Globus pallidus (tissue), 1 donor: ENCODE measurements at regions not wholly inside any gene's neighbourhood (a gene's known extent, or its start where the extent isn't known, plus 50 kb on each side); places are given as distances from the start of the nearest gene placed in this dataset.

Source experiments
- DNase-seq: peaks from one replicate; pipeline ENCODE4 v3.0.0-alpha.2; 2015; ENCODE audit warnings: low spot score

- DNase-seq: no peak
Observed at GRCh38 chr1:38402230-38402815, 355.7 kb upstream of the POU3F1 start.

DNA sequence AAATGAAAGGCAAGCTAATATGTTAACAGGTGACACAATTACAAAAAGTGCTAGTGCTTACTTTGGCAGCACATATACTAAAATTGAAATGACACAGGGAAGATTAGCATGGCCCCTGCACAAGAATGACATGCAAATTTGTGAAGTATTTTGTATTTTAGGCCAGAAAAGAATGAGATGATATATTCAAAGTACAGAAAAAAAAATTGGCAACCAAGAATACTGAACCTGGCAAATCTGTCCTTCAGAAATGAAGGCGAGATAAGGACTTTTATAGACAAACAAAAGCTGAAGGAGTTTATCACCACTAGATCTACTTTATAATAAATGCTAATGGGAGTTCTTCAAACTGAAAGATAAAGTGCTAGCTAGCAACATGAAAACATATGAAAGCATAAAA is 350.0 kb upstream of the POU3F1 start:
- DNase-seq: no peak

DNA sequence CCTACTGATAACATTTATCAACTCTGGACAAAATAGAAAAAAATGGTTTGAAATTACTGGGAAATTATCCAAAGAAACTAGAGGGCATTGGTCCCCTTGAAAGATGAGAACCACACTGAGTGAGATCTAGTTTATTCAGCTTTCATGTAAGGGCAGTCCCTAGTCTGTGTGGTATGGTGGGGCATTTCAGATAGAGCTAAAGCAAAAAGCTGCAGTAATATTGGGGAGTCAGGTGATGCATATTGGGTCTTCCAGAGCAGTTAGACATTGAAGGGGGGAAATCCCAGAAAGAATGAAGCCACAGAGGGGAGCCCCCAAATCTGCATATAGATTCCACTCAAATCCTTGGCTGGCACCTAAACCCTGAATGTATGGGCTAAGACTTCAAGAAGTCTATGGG is 347.7 kb upstream of the POU3F1 start:
- no peak for DNase-seq

GRCh38 chr1:38392861-38393260 is 346.3 kb upstream of the POU3F1 start:
- no peak for DNase-seq

- no peak for DNase-seq
Observed at GRCh38 chr1:38381256-38381655, 334.7 kb upstream of the POU3F1 start.

- DNase-seq: no peak
Observed at GRCh38 chr1:38376577-38376976, 330.0 kb upstream of the POU3F1 start.

DNA sequence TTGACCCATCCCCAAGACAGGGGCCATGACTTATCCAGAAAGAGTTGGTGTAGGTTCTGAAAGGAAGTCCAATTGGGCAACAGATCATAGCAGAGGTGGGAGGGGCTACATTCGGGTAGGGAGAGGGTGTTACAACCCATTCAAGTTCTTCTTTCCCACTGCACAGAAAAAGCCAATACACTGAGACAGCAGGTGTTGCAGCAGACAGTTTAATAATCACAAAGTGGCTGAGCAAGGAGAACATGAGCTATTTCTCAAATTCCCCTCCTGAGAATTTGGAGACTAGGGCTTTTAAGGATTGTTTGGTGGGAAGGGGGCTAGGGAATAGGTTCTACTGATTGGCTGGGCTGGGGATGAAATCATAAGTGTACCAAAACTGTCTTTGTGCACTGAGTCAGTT is 328.4 kb upstream of the POU3F1 start:
- no peak for DNase-seq

DNA sequence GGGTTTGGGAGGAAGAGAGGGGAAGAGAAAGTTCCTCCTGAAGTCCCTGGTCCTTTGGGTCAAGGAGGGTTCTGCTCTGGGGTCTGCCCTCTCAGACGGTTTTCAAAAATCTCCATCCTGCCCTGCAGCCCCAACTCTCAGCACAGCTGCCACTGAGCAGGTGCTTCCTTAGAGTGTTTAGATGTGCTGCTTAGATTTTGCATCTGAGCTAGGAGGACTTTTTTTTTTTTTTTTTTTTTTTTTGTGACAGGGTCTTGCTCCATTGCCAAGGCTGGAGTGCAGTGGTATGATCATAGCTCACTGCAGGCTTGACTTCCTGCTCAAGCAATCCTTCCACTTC is 324.9 kb upstream of the POU3F1 start:
- DNase-seq: no peak

DNA sequence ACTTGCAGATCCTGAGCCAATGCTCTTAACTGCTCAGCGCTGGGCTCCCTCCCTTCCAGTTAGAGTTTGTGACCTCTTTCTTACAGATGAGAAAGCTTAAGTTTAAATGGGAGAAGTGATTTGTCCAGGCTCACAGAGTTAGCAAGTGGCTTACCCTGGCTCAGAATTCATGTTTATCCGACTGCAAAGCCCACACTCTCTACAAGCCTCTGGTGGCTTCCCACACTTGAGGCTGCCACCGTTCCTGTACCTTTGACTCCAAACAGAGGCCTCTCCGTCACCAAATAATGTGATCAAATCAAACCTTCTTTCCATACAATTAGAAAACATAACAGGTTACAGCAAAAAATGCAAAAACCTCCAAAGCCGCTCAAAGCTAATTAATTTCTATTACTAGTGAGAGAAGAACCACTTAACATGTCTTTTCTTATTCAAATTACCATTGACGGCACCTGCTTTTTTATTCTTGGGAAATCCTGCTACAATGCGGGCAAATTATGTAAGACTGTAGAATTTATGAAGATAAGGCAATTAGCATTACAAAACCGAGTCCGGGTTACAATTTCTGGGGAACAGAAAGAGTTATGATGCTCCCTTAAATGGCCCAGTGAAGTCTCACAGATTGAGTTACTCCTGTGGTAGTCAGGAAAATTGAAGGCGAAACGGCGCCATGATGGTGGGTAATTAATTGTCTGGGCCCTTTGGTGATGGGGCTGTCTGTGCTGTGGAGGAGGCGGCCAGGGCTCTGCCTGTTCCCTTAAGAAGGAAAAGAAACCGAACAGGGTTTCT is 324.3 kb upstream of the POU3F1 start:
- DNase-seq: no peak

DNA sequence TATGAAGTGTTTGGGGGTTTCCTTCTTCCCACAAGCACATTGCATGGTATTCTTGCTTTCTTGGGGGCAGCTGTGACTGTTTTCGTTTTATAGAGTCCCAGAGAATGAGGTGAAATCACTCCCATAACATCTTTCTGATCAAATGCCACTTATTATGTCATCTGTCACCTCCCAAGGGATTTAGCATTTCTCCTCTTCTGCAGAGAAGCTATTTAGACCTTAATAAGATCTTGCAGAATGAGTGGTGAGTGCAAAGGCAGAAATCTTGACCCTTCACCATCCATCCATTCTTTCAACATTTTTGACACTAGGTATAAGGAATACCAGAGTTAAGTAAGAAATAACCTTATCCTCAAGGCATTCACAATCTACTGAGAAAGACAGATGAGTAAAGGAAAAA is 318.6 kb upstream of the POU3F1 start:
- no peak for DNase-seq

GRCh38 chr1:38361566-38361965 is 315.0 kb upstream of the POU3F1 start:
- no peak for DNase-seq

DNA sequence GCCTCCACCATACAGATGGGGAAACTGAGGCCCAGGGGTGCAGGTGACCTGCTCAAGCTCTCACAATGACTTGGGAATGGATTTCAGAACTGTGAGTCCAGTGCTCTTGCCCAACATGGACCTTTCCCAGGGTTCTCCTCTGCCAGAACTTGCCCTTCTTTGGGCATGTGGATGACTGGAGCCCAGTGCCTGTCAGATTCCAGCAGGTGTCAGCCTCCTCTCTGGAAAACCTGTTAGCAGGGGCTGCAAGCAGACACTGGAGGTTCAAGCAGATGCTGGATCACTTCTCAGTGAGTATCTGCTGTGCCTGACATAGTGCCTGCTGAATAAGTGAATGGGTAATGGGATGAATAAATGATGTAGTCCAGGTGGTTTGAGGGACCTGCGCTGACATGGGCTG is 314.2 kb upstream of the POU3F1 start:
- DNase-seq: no peak

- DNase-seq: no peak
Observed at GRCh38 chr1:38353956-38354355, 307.4 kb upstream of the POU3F1 start.

- DNase-seq: no peak
Observed at GRCh38 chr1:38352869-38353268, 306.3 kb upstream of the POU3F1 start.

GRCh38 chr1:38347446-38348175 is 301.0 kb upstream of the POU3F1 start:
- DNase-seq: no peak

GRCh38 chr1:38344716-38345115 is 298.1 kb upstream of the POU3F1 start:
- no peak for DNase-seq

GRCh38 chr1:38341694-38342093 is 295.1 kb upstream of the POU3F1 start:
- no peak for DNase-seq

- no peak for DNase-seq
Observed at GRCh38 chr1:38340409-38340808, 293.8 kb upstream of the POU3F1 start.

DNA sequence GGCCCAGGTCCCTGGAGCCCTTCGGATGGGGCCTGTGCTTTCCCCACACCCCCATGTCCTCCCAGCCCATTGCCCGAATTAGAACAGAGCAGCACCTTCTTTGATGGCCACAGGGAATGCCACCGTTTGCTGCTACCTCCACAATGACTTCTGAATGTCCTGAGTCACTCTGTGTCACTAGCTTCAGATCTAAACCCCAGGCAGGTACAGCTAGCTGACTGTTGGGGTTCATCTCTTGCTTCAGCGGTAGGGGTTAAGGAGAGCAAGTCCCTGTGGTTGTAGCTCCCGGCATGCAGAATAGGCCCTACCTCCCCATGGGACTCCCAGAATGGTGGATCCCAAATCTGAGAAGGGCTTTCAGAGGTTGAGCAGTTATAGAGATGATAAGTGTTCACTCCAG is 291.1 kb upstream of the POU3F1 start:
- DNase-seq: no peak

DNA sequence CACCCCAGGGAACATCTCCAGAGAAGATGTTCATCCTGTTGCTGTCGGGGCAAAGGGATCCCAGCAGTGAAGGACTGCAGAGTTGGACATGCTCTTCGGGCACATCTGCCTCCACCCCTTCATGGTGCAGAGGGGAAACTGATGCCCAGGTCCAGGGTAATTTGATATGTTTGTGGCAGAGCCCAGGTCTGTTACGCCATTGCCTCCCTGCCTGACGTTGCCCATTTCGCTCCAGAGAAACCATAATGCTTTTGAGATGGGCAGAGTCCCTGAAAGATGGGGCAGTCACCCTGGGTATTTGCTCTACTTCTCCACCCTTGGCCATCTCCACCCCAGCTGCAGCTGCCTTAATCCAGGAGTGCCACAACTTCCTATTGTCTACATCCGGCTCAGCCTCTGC is 290.4 kb upstream of the POU3F1 start:
- DNase-seq: no peak

GRCh38 chr1:38336301-38336923 is 289.8 kb upstream of the POU3F1 start:
- no peak for DNase-seq

- DNase-seq: no peak
Observed at GRCh38 chr1:38334930-38335592, 288.5 kb upstream of the POU3F1 start.
